ENCODE measurements at regions not wholly inside any gene's neighbourhood (a gene's known extent, or its start where the extent isn't known, plus 50 kb on each side); places are given as distances from the start of the nearest gene placed in this dataset.

- no peak overlapping the region for H2BK15ac ChIP-seq (ENCODE audit: low read depth, poor library complexity, severe bottlenecking)
- no peaks in the 10 kb centered on the region for H3K27me3 ChIP-seq (ENCODE audit: control insufficient read depth in 1 of 2, insufficient read depth in 1 of 2, low read length in 2 of 2)
- no peak overlapping the region for H2AFZ ChIP-seq (ENCODE audit: low read depth, low read length)
- no peaks in the 10 kb centered on the region for H3K4me1 ChIP-seq (ENCODE audit: control insufficient read depth, insufficient read depth, low read depth, low read length)
- peak overlapping the region in 1 of 2 experiments; percentile 11 for H3K18ac ChIP-seq (ENCODE audit: low read depth in 1 of 2, low read length in 2 of 2)
- H3K27ac ChIP-seq (ENCODE audit: low read length, poor library complexity, severe bottlenecking), result no peak overlapping the region
- no peak overlapping the region for H3K4me2 ChIP-seq (ENCODE audit: low read length, poor library complexity, severe bottlenecking)
- WGBS, result 93% methylated on average over 3 of the region's 3 CpGs
- no peak overlapping the region for H2AK5ac ChIP-seq (ENCODE audit: low read length, severe bottlenecking)
- no peak overlapping the region for H3K23ac ChIP-seq (ENCODE audit: low read length in 2 of 2)
- no peak overlapping the region for H3K14ac ChIP-seq (ENCODE audit: low read length in 2 of 2)
- H4K91ac ChIP-seq (ENCODE audit: low read length), result no peak overlapping the region
- no peak overlapping the region for H4K8ac ChIP-seq (ENCODE audit: low read length)
- H3K36me3 ChIP-seq (ENCODE audit: control insufficient read depth in 1 of 2, insufficient read depth in 2 of 2, low read depth in 1 of 2, low read length in 2 of 2), result no peaks in the 10 kb centered on the region
- no peak overlapping the region for H2BK12ac ChIP-seq (ENCODE audit: low read length in 2 of 2)
- no peak overlapping the region for H3K4ac ChIP-seq (ENCODE audit: low read depth in 1 of 2, low read length in 2 of 2)
- no peak for DNase-seq
- H2BK120ac ChIP-seq (ENCODE audit: low read depth, low read length), result no peak overlapping the region
- H3K9ac ChIP-seq (ENCODE audit: low read length), result no peak overlapping the region
- H3K9me3 ChIP-seq (ENCODE audit: control insufficient read depth, low read length), result peaks cover 14% of the 10 kb centered on the region
- H3K79me1 ChIP-seq (replicated peaks; ENCODE audit: low read length, poor library complexity, severe bottlenecking), result no peaks in the 10 kb centered on the region
- no peak overlapping the region for H2BK5ac ChIP-seq (ENCODE audit: low read depth, low read length, poor library complexity, severe bottlenecking)
- no peak overlapping the region for H3K4me3 ChIP-seq (ENCODE audit: insufficient read depth in 1 of 2, low read depth in 1 of 2, low read length in 2 of 2)
Measured at GRCh38 chr13:33472446-33472845, 186.9 kb upstream of the STARD13 start.

DNA sequence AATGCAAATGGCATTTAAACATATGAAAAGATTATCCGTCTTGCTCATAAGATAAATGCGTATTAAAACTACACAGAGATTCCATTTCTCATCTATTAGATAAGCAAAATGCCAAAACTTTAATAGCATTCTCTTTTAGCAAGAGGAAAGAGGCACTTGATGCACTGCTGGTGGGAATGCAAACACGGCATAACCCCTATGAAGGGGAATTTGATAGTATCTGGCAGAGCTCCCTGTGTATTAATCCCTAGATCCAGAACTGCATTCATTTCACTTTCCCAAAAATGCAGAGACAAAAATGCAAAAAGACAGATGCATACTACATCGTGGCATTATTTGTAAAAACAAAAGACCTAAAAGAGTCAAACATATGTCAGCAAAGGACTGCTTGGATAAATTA, 193.6 kb upstream of the STARD13 start:
- WGBS, result 89% methylated on average over 3 of the region's 4 CpGs
- H3K18ac ChIP-seq (ENCODE audit: low read depth in 1 of 2, low read length in 2 of 2), result no peak overlapping the region
- no peak overlapping the region for H2AK5ac ChIP-seq (ENCODE audit: low read length, severe bottlenecking)
- H2AFZ ChIP-seq (ENCODE audit: low read depth, low read length), result no peak overlapping the region
- no peak overlapping the region for H4K8ac ChIP-seq (ENCODE audit: low read length)
- peaks cover 12% of the 10 kb centered on the region for H3K9me3 ChIP-seq (ENCODE audit: control insufficient read depth, low read length)
- no peaks in the 10 kb centered on the region for H3K27me3 ChIP-seq (ENCODE audit: control insufficient read depth in 1 of 2, insufficient read depth in 1 of 2, low read length in 2 of 2)
- no peak overlapping the region for H2BK120ac ChIP-seq (ENCODE audit: low read depth, low read length)
- H3K14ac ChIP-seq (ENCODE audit: low read length in 2 of 2), result no peak overlapping the region
- no peak overlapping the region for H3K4ac ChIP-seq (ENCODE audit: low read depth in 1 of 2, low read length in 2 of 2)
- no peak overlapping the region for H4K91ac ChIP-seq (ENCODE audit: low read length)
- H3K79me1 ChIP-seq (replicated peaks; ENCODE audit: low read length, poor library complexity, severe bottlenecking), result no peaks in the 10 kb centered on the region
- H3K9ac ChIP-seq (ENCODE audit: low read length), result no peak overlapping the region
- no peak overlapping the region for H2BK5ac ChIP-seq (ENCODE audit: low read depth, low read length, poor library complexity, severe bottlenecking)
- H3K4me2 ChIP-seq (ENCODE audit: low read length, poor library complexity, severe bottlenecking), result no peak overlapping the region
- no peak overlapping the region for H2BK15ac ChIP-seq (ENCODE audit: low read depth, poor library complexity, severe bottlenecking)
- no peak overlapping the region for H3K23ac ChIP-seq (ENCODE audit: low read length in 2 of 2)
- DNase-seq, result no peak
- no peaks in the 10 kb centered on the region for H3K36me3 ChIP-seq (ENCODE audit: control insufficient read depth in 1 of 2, insufficient read depth in 2 of 2, low read depth in 1 of 2, low read length in 2 of 2)
- H3K27ac ChIP-seq (ENCODE audit: low read length, poor library complexity, severe bottlenecking), result no peak overlapping the region
- no peaks in the 10 kb centered on the region for H3K4me1 ChIP-seq (ENCODE audit: control insufficient read depth, insufficient read depth, low read depth, low read length)
- no peak overlapping the region for H2BK12ac ChIP-seq (ENCODE audit: low read length in 2 of 2)
- no peak overlapping the region for H3K4me3 ChIP-seq (ENCODE audit: insufficient read depth in 1 of 2, low read depth in 1 of 2, low read length in 2 of 2)

DNA sequence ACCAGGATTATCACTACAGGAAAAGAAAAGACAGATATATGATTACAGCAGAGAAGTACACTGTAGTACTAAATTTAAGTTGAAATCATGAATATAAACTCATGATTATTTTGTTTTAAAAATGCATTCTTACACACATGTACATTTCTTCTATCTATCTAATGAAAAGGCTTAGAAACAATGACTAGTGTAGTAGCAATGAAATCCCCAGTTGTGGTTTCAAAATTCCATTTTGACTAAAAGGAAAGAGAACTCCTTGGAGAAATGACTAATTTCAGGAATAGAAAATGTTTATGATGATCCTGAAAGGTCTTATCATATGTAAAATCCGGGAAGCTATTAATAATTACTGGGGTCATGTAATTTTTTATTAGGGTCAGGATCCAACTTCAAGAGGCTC, 195.0 kb upstream of the STARD13 start:
- Histone ChIP-seq H3K27me3 (ENCODE audit: control insufficient read depth in 1 of 2, insufficient read depth in 1 of 2, low read length in 2 of 2) (no peaks in the 10 kb centered on the region), H3K18ac (ENCODE audit: low read depth in 1 of 2, low read length in 2 of 2) (no peak overlapping the region), H2AK5ac (ENCODE audit: low read length, severe bottlenecking) (no peak overlapping the region), H3K4me3 (ENCODE audit: insufficient read depth in 1 of 2, low read depth in 1 of 2, low read length in 2 of 2) (no peak overlapping the region), H3K4me1 (ENCODE audit: control insufficient read depth, insufficient read depth, low read depth, low read length) (no peaks in the 10 kb centered on the region), H2BK12ac (ENCODE audit: low read length in 2 of 2) (no peak overlapping the region), H3K4me2 (ENCODE audit: low read length, poor library complexity, severe bottlenecking) (no peak overlapping the region), H3K79me1 (replicated peaks; ENCODE audit: low read length, poor library complexity, severe bottlenecking) (no peaks in the 10 kb centered on the region), H3K27ac (ENCODE audit: low read length, poor library complexity, severe bottlenecking) (no peak overlapping the region), H3K14ac (ENCODE audit: low read length in 2 of 2) (no peak overlapping the region), H2BK15ac (ENCODE audit: low read depth, poor library complexity, severe bottlenecking) (no peak overlapping the region), H2BK5ac (ENCODE audit: low read depth, low read length, poor library complexity, severe bottlenecking) (no peak overlapping the region), H4K91ac (ENCODE audit: low read length) (no peak overlapping the region), H4K8ac (ENCODE audit: low read length) (no peak overlapping the region), H2BK120ac (ENCODE audit: low read depth, low read length) (no peak overlapping the region), H2AFZ (ENCODE audit: low read depth, low read length) (no peak overlapping the region), H3K23ac (ENCODE audit: low read length in 2 of 2) (no peak overlapping the region), H3K9ac (ENCODE audit: low read length) (no peak overlapping the region), H3K4ac (ENCODE audit: low read depth in 1 of 2, low read length in 2 of 2) (no peak overlapping the region), H3K36me3 (ENCODE audit: control insufficient read depth in 1 of 2, insufficient read depth in 2 of 2, low read depth in 1 of 2, low read length in 2 of 2) (no peaks in the 10 kb centered on the region), H3K9me3 (ENCODE audit: control insufficient read depth, low read length) (peaks cover 12% of the 10 kb centered on the region)
- WGBS, result 86% methylated on average over 1 of the region's 1 CpG
- no peak for DNase-seq

DNA sequence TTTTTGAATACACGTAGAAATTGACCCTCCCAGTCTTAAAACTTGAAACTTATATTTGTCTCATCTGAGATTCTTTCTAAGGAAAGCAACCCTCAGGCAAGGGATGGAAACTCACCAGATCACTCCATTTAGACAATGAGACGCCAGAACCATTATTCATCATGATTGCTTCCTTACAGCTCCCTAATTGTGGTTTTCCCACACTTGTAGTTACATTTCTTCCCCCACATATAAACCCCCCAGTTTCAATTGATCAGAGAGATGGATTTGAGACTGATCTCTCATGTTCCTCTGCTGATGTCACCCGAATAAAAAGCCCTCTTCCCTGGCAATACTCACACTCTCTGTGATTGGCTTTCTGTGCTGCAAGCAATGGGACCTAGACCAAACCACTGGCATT, 197.9 kb upstream of the STARD13 start:
- peak; percentile 40 for DNase-seq
- Histone ChIP-seq H3K27me3 (ENCODE audit: control insufficient read depth in 1 of 2, insufficient read depth in 1 of 2, low read length in 2 of 2) (no peaks in the 10 kb centered on the region), H2BK120ac (ENCODE audit: low read depth, low read length) (no peak overlapping the region), H3K4ac (ENCODE audit: low read depth in 1 of 2, low read length in 2 of 2) (no peak overlapping the region), H2BK12ac (ENCODE audit: low read length in 2 of 2) (no peak overlapping the region), H3K4me2 (ENCODE audit: low read length, poor library complexity, severe bottlenecking) (no peak overlapping the region), H2AFZ (ENCODE audit: low read depth, low read length) (no peak overlapping the region), H3K4me1 (ENCODE audit: control insufficient read depth, insufficient read depth, low read depth, low read length) (no peaks in the 10 kb centered on the region), H3K9ac (ENCODE audit: low read length) (no peak overlapping the region), H3K23ac (ENCODE audit: low read length in 2 of 2) (no peak overlapping the region), H4K91ac (ENCODE audit: low read length) (no peak overlapping the region), H2BK15ac (ENCODE audit: low read depth, poor library complexity, severe bottlenecking) (no peak overlapping the region), H3K27ac (ENCODE audit: low read length, poor library complexity, severe bottlenecking) (no peak overlapping the region), H3K79me1 (replicated peaks; ENCODE audit: low read length, poor library complexity, severe bottlenecking) (no peaks in the 10 kb centered on the region), H3K9me3 (ENCODE audit: control insufficient read depth, low read length) (no peaks in the 10 kb centered on the region), H3K14ac (ENCODE audit: low read length in 2 of 2) (no peak overlapping the region), H2AK5ac (ENCODE audit: low read length, severe bottlenecking) (no peak overlapping the region), H3K18ac (ENCODE audit: low read depth in 1 of 2, low read length in 2 of 2) (no peak overlapping the region), H3K36me3 (ENCODE audit: control insufficient read depth in 1 of 2, insufficient read depth in 2 of 2, low read depth in 1 of 2, low read length in 2 of 2) (no peaks in the 10 kb centered on the region), H4K8ac (ENCODE audit: low read length) (no peak overlapping the region), H2BK5ac (ENCODE audit: low read depth, low read length, poor library complexity, severe bottlenecking) (no peak overlapping the region), H3K4me3 (ENCODE audit: insufficient read depth in 1 of 2, low read depth in 1 of 2, low read length in 2 of 2) (no peak overlapping the region)
- WGBS, result 58% methylated on average over 2 of the region's 3 CpGs
